Thymus (tissue), 11 donors: ENCODE measurements at regions not wholly inside any gene's neighbourhood (a gene's known extent, or its start where the extent isn't known, plus 50 kb on each side); places are given as distances from the start of the nearest gene placed in this dataset.

Experiments
- DNase-seq, 9 donors: peaks; one replicate each; pipeline ENCODE4 v3.0.0-alpha.2; 2013; ENCODE audit warnings: low spot score in 9 of 9, low read depth in 6 of 9, missing footprints in 1 of 9
- H3K27ac ChIP-seq, 2 donors: one replicate each; pipeline ENCODE4 v1.5.1; 2013; ENCODE audit warnings: control low read depth in 1 of 2, low read depth in 1 of 2, low read length in 1 of 2, mild to moderate bottlenecking in 1 of 2, moderate library complexity in 1 of 2
- H3K27me3 ChIP-seq, 2 donors: one replicate each; pipeline ENCODE4 v1.5.1; 2013; ENCODE audit warnings: low read length in 1 of 2; ENCODE audit not compliant: control insufficient read depth in 2 of 2, insufficient read depth in 1 of 2
- H3K36me3 ChIP-seq, 2 donors: one replicate each; pipeline ENCODE4 v1.5.1; 2013; ENCODE audit warnings: low read length in 1 of 2, mild to moderate bottlenecking in 1 of 2, moderate library complexity in 1 of 2; ENCODE audit not compliant: control insufficient read depth in 2 of 2, insufficient read depth in 2 of 2
- H3K4me1 ChIP-seq, 2 donors: one replicate each; pipeline ENCODE4 v1.5.1; 2013; ENCODE audit warnings: low read length in 2 of 2; ENCODE audit not compliant: control insufficient read depth in 2 of 2, insufficient read depth in 2 of 2
- H3K4me3 ChIP-seq, 2 donors: one replicate each; pipeline ENCODE4 v1.5.1; 2013; ENCODE audit warnings: low read length in 2 of 2, control low read depth in 1 of 2, mild to moderate bottlenecking in 1 of 2
- H3K9me3 ChIP-seq, 2 donors: one replicate each; pipeline ENCODE4 v1.5.1; 2013; ENCODE audit warnings: low read length in 1 of 2, mild to moderate bottlenecking in 1 of 2; ENCODE audit not compliant: control insufficient read depth in 2 of 2, insufficient read depth in 1 of 2
- WGBS: extraction: QIAGEN DNeasy Blood & Tissue Kit; methylation state at CpG from one replicate; pipeline ENCODE4 v1.1.7; 2013; 5-methylcytosine and 5-hydroxymethylcytosine counted together
- donor health status: healthy.

DNA sequence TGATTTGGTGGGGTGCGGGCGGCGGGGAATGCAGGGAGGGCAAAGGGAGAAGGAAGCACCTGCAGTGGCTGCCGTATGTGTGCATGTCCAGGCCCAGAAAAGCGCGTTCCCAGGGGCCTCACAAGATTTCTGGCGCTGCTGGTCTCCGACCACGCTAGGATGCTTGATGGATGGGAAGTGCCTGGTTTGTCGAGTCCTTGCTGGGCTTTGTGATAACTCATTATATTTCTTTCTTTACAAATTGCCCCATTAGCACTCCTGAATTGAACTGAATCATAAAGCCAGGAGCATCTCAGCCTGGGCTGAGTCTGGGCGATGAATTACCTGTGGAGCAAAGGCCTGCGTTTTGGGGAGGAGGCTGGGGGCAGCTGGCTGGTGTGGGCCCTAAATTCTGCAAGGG, 69.2 kb upstream of the LMO1 start:
- WGBS: 77% methylated on average over 12 of the region's 12 CpGs
- Histone ChIP-seq H3K4me1 (no peaks in the 10 kb centered on the region), H3K27ac (no peak overlapping the region), H3K9me3 (no peaks in the 10 kb centered on the region), H3K27me3 (peaks cover 0 to 6% of the 10 kb centered on the region in 2 donors), H3K4me3 (no peak overlapping the region), H3K36me3 (no peaks in the 10 kb centered on the region)
- no peak for DNase-seq

DNA sequence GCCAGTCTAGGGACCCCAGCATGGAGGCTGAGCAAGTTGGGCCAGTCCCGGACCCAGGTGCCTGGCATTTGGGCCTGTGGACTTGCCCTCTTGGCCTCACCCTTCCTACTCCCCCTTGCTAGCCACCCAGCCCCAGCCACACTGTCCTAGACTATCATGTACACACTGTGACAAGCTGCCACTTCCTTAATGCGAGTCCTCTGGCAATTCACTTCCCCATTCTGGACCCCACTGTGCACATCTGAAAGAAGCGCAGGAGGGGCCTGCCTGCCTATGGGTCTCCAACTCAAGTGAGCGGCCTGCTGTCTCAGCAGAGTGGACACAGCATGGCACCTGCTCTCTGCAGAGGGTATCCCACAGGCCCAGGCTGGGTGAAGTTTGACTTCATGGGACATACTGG, 68.5 kb upstream of the LMO1 start:
- Histone ChIP-seq H3K27me3 (peaks cover 0 to 6% of the 10 kb centered on the region in 2 donors), H3K4me1 (no peaks in the 10 kb centered on the region), H3K9me3 (no peaks in the 10 kb centered on the region), H3K4me3 (no peak overlapping the region), H3K27ac (no peak overlapping the region), H3K36me3 (no peaks in the 10 kb centered on the region)
- 56% methylated on average over 4 of the region's 4 CpGs for WGBS
- DNase-seq: no peak

DNA sequence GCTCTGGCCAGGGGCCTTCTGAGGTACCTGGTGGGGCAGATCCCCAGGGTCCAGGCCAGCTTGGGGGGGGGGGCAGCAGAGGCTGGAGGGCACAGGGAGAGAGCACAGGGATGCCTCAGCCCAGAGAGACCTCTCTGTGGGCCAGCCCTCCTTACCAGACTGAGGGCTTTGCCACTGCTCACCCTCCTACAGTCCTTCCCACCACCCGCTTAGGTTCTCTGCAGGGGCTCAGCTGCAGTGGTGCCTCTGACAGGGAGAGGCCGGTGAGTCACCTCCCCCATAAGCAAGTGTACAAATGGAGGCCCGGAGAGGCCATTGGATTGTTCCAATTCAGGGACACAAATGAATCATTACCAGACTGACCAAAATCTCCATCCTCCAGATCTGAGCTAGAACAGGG, 68.1 kb upstream of the LMO1 start:
- no peaks in the 10 kb centered on the region for H3K4me1 ChIP-seq
- no peaks in the 10 kb centered on the region for H3K9me3 ChIP-seq
- no peak overlapping the region for H3K27ac ChIP-seq
- 82% methylated on average over 3 of the region's 3 CpGs for WGBS
- H3K36me3 ChIP-seq: no peaks in the 10 kb centered on the region
- no peak overlapping the region for H3K4me3 ChIP-seq
- no peak for DNase-seq
- H3K27me3 ChIP-seq: peaks cover 0 to 6% of the 10 kb centered on the region in 2 donors

DNA sequence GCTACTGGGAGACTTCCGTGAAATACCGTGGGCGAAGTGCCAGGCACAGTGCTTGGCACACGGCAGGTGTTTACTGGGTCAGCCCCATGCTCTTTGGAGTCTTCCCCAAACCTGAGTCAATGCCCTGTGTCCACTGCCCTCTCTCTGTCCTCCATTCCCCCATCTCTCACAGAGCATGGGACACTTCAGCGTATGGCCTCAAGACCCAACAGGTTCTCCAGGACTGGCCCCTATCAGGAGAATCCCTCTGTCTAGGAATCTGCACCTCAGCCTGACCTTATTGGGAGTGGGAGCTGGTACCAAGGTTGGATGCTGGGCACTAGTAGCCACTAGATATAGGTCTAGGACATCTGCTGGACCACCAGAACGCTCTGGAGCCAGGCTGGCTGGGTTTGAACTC, 67.2 kb upstream of the LMO1 start:
- no peaks in the 10 kb centered on the region for H3K36me3 ChIP-seq
- H3K27me3 ChIP-seq: peaks cover 0 to 6% of the 10 kb centered on the region in 2 donors
- no peak overlapping the region for H3K27ac ChIP-seq
- DNase-seq: no peak
- H3K4me1 ChIP-seq: no peaks in the 10 kb centered on the region
- no peaks in the 10 kb centered on the region for H3K9me3 ChIP-seq
- 96% methylated on average over 6 of the region's 6 CpGs for WGBS
- H3K4me3 ChIP-seq: no peak overlapping the region

DNA sequence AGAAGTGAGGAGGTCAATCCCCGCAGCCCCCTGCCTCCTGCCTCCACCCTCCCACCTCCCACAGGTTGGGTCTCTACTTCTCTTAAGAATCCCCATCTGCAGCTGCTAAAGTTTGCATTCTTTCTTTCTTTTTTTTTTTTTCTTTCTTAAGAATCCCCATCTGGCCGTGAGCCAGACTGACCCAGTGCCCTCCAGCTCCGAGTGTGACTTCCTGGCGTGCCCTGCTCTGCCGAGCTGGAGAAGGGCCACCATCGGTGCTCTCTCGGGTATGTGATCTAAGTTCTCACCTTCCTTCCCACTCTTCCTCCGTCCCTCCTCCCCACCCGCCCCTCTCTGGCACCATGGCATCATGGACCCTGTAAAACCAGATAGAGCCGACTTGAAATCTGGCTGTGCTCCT, 66.7 kb upstream of the LMO1 start:
- H3K36me3 ChIP-seq: no peaks in the 10 kb centered on the region
- no peaks in the 10 kb centered on the region for H3K4me1 ChIP-seq
- DNase-seq: no peak
- no peak overlapping the region for H3K4me3 ChIP-seq
- no peaks in the 10 kb centered on the region for H3K9me3 ChIP-seq
- peaks cover 0 to 6% of the 10 kb centered on the region in 2 donors for H3K27me3 ChIP-seq
- H3K27ac ChIP-seq: no peak overlapping the region
- 86% methylated on average over 10 of the region's 10 CpGs for WGBS

DNA sequence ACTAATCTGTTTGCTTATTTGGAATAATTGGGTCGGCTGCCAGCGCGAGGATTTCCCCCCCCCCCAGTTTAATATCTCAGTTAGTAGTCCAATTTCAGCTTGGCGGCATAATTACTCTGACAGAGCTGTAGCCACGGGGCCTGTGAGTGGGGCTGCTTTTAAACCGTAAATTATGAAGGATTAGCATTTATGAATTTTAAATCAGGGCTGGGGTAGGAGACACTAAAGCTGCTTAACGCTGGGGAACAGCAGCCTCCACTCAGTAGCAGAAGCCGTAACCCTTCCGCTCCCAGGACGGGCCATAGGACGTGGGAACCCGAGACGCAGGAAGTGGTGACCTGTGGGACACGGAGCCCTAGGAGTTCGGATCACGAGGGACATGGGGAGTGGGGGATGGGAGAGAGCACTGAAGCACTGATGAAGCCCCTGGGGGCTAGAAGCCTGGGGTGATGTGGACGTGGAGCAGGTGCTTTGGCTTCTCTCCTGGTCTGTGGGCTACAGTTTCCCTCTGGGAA, 66.2 kb upstream of the LMO1 start:
- Histone ChIP-seq H3K27me3 (peaks cover 0 to 6% of the 10 kb centered on the region in 2 donors), H3K36me3 (no peaks in the 10 kb centered on the region), H3K4me3 (no peak overlapping the region), H3K9me3 (no peaks in the 10 kb centered on the region), H3K27ac (no peak overlapping the region), H3K4me1 (no peaks in the 10 kb centered on the region)
- DNase-seq: no peak
- WGBS: 69% methylated on average over 17 of the region's 17 CpGs

DNA sequence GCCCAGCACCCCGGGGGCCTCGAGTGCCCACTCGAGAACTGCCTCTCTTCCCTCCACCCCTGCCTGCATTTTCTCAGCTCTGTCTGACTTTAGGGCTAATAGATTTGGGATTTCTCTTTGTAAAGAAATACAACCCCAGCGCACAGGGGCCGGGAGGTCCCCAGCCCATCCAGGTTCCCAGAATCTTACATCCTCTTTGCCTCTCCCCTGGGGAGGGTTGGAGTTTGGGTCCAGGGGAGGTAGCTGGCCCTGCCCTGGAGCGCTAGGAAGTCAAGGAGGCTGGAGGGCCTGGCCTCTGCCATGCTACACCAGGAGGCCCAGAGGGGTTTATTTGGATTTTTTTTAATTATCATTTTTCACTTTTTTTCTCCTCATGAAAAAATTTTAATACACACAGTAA, 65.7 kb upstream of the LMO1 start:
- H3K36me3 ChIP-seq: no peaks in the 10 kb centered on the region
- no peaks in the 10 kb centered on the region for H3K9me3 ChIP-seq
- H3K4me1 ChIP-seq: no peaks in the 10 kb centered on the region
- no peak for DNase-seq
- H3K4me3 ChIP-seq: no peak overlapping the region
- WGBS: 94% methylated on average over 6 of the region's 6 CpGs
- H3K27me3 ChIP-seq: peaks cover 0 to 6% of the 10 kb centered on the region in 2 donors
- H3K27ac ChIP-seq: no peak overlapping the region

DNA sequence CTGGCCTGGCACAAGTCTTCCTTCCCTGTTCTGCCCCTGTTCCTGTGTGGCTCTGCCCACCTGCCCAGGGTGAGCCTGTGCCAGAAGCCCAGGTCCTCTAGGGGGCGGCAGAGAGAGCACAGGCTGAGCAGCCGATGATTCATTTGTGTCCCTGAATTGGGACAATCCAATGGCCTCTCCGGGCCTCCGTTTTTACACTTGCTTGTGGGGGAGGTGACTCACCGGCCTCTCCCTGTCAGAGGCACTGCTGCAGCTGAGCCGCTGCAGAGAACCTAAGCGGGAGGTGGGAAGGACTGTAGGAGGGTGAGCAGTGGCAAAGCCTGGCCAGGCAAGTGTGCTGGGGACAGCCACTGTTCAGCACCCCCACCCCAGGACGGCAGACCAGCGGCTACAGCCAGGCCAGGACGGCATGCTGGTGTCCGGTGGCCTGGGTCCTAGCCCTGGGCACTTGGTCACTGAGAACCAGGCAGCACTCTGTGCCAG, 65.2 kb upstream of the LMO1 start:
- Histone ChIP-seq H3K4me3 (no peak overlapping the region), H3K9me3 (no peaks in the 10 kb centered on the region), H3K27me3 (peaks cover 0 to 6% of the 10 kb centered on the region in 2 donors), H3K36me3 (no peaks in the 10 kb centered on the region), H3K27ac (no peak overlapping the region), H3K4me1 (no peaks in the 10 kb centered on the region)
- 20% methylated on average over 11 of the region's 11 CpGs for WGBS
- DNase-seq: peak in 8 of 9 donors; percentile 11 to 59 (median 38)

DNA sequence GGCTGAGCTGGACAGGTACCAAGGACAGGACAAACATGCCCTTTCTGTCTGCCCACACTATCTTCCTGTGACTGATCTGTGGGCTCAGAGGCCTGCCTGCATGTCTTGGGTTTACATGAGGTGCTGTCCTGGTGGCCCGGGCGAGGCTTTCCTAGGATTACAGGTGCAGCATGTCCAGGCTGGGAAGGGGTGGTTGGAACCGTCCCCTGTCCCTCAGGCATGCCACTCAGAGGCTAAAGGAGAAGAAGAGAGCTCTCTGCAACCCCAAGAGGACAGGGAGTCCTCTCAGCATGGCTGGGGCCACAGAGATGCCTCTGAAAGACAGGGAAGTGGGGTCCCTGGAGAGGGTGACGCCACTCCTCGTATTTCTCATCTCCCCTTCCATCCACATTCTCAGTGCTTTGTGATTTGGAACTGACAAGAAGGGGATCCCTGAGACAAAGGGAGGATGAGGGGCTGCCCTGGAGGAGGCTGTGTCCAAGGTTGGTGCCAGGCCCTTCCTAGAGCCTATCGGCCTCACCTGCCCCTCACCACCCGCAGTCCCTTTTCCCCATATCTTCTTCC, 64.6 kb upstream of the LMO1 start:
- Histone ChIP-seq H3K27me3 (peaks cover 0 to 6% of the 10 kb centered on the region in 2 donors), H3K36me3 (no peaks in the 10 kb centered on the region), H3K9me3 (no peaks in the 10 kb centered on the region), H3K4me3 (no peak overlapping the region), H3K27ac (no peak overlapping the region), H3K4me1 (no peaks in the 10 kb centered on the region)
- 97% methylated on average over 7 of the region's 7 CpGs for WGBS
- no peak for DNase-seq
